H1 (cell line): ENCODE measurements at regions not wholly inside any gene's neighbourhood (a gene's known extent, or its start where the extent isn't known, plus 50 kb on each side); places are given as distances from the start of the nearest gene placed in this dataset.

Source experiments
- CTCF ChIA-PET: fragments of 300-600 bp; sonication (Branson Sonifier 250); formaldehyde crosslinking; loops from one replicate; lab custom pipeline; 2021; ENCODE audit not compliant: partially characterized antibody; lab: Charles Lee
- POLR2A ChIA-PET: fragments of 300-600 bp; sonication (Branson Sonifier 250); formaldehyde crosslinking; loops from one replicate; lab custom pipeline; 2021; ENCODE audit warnings: inconsistent platforms; ENCODE audit not compliant: partially characterized antibody; lab: Charles Lee
- DNase-seq, 2 experiments: peaks; one replicate each; pipeline versions ENCODE4 v3.0.0 to v3.0.0-alpha.2; 2010 to 2022; ENCODE audit warnings: low spot score in 2 of 2, low read depth in 1 of 2, mixed read lengths in 1 of 2
- FAIRE-seq: peaks from 2 replicates; lab custom pipeline; 2011; peaks lifted over from hg19 to GRCh38; lab: Jason Lieb, UNC
- H2AFZ ChIP-seq: 2 replicates; pipeline ENCODE4 v1.8.1; 2012; ENCODE audit warnings: low read length, inconsistent platforms
- H2AK5ac ChIP-seq: 2 replicates; pipeline ENCODE4 v1.6.1; 2013; ENCODE audit warnings: low read depth, low read length
- H2BK120ac ChIP-seq: replicated peaks from 2 replicates; pipeline ENCODE3; 2013; ENCODE audit warnings: low read depth, low read length, inconsistent platforms
- H2BK12ac ChIP-seq: 2 replicates; pipeline ENCODE4 v1.6.1; 2013; ENCODE audit warnings: low read depth, low read length
- H2BK15ac ChIP-seq: 2 replicates; pipeline ENCODE4 v1.6.1; 2013; ENCODE audit warnings: low read length
- H2BK20ac ChIP-seq: 2 replicates; pipeline ENCODE4 v1.6.1; 2013; ENCODE audit warnings: low read length
- H2BK5ac ChIP-seq: 2 replicates; pipeline ENCODE4 v1.6.1; 2013; ENCODE audit warnings: low read depth, low read length
- H3K14ac ChIP-seq: 2 replicates; pipeline ENCODE4 v1.6.1; 2013; ENCODE audit warnings: inconsistent platforms; ENCODE audit not compliant: insufficient read length
- H3K18ac ChIP-seq: 2 replicates; pipeline ENCODE4 v1.6.1; 2013; ENCODE audit warnings: low read length; ENCODE audit errors: extremely low read depth
- H3K23ac ChIP-seq: 2 replicates; pipeline ENCODE4 v1.6.1; 2013; ENCODE audit warnings: inconsistent platforms; ENCODE audit not compliant: insufficient read length
- H3K23me2 ChIP-seq: 2 replicates; pipeline ENCODE4 v1.6.1; 2013; ENCODE audit warnings: low read depth, low read length
- H3K27ac ChIP-seq: 2 replicates; pipeline ENCODE4 v1.6.1; 2011; ENCODE audit warnings: low read depth, low read length, inconsistent platforms
- H3K27me3 ChIP-seq, 4 experiments: replicated peaks in 1 of 4; 1 replicate in 1 of 4; 2 replicates in 3 of 4; pipeline versions ENCODE4 v1.6.1 to v1.8.1; 2011 to 2013; ENCODE audit warnings: low read length in 3 of 4, mild to moderate bottlenecking in 3 of 4, inconsistent platforms in 2 of 4, mixed read lengths in 2 of 4, moderate library complexity in 1 of 4; ENCODE audit not compliant: control insufficient read depth in 3 of 4, insufficient read depth in 3 of 4; ENCODE audit errors: extremely low read depth in 1 of 4
- H3K36me3 ChIP-seq, 4 experiments: 2 replicates each; pipeline versions ENCODE4 v1.6.1 to v1.8.1; 2011 to 2013; ENCODE audit warnings: mild to moderate bottlenecking in 4 of 4, low read length in 3 of 4, moderate library complexity in 2 of 4, control low read depth in 1 of 4, inconsistent platforms in 1 of 4; ENCODE audit not compliant: insufficient read depth in 4 of 4, control insufficient read depth in 2 of 4
- H3K4ac ChIP-seq: replicated peaks from 2 replicates; pipeline ENCODE3; 2013; ENCODE audit warnings: low read length, low read depth, mixed read lengths, inconsistent platforms; ENCODE audit not compliant: insufficient read length
- H3K4me1 ChIP-seq, 4 experiments: replicated peaks in 1 of 4; 1 replicate in 1 of 4; 2 replicates in 3 of 4; pipeline versions ENCODE4 v1.6.1 to v1.8.1; 2011 to 2013; ENCODE audit warnings: low read length in 3 of 4, inconsistent platforms in 2 of 4, mixed read lengths in 1 of 4; ENCODE audit not compliant: insufficient read depth in 4 of 4, control insufficient read depth in 3 of 4
- H3K4me2 ChIP-seq, 2 experiments: 2 replicates each; pipeline versions ENCODE4 v1.6.1 to v1.8.1; 2011 to 2013; ENCODE audit warnings: low read depth in 2 of 2, low read length in 2 of 2, control low read depth in 1 of 2, inconsistent platforms in 1 of 2, mild to moderate bottlenecking in 1 of 2; ENCODE audit not compliant: insufficient read depth in 1 of 2
- H3K4me3 ChIP-seq, 4 experiments: fragments of 200-600, 300-600 bp in 1 of 4; sonication (generic), shearing (Covaris generic), sonication (Bioruptor Twin) in 1 of 4; 2 replicates each; pipeline versions ENCODE4 v1.5.1 to v1.8.1; 2011 to 2016; ENCODE audit warnings: low read length in 4 of 4, low read depth in 3 of 4, control low read depth in 2 of 4, inconsistent platforms in 2 of 4, mild to moderate bottlenecking in 2 of 4, mixed read lengths in 1 of 4, moderate library complexity in 1 of 4; ENCODE audit not compliant: insufficient read depth in 2 of 4; ENCODE audit errors: extremely low read depth in 1 of 4
- H3K56ac ChIP-seq: replicated peaks from 2 replicates; pipeline ENCODE3; 2013; ENCODE audit warnings: low read depth, mild to moderate bottlenecking, mixed read lengths, low read length, inconsistent platforms; ENCODE audit not compliant: insufficient read length
- H3K79me1 ChIP-seq: 2 replicates; pipeline ENCODE4 v1.6.1; 2013; ENCODE audit warnings: low read depth, low read length, control low read depth
- H3K79me2 ChIP-seq, 2 experiments: 2 replicates each; pipeline versions ENCODE4 v1.6.1 to v1.8.1; 2012 to 2013; ENCODE audit warnings: low read length in 2 of 2, mild to moderate bottlenecking in 2 of 2, inconsistent platforms in 1 of 2; ENCODE audit not compliant: insufficient read depth in 2 of 2, control insufficient read depth in 1 of 2
- H3K9ac ChIP-seq, 4 experiments: replicated peaks in 1 of 4; 1 replicate in 1 of 4; 2 replicates in 3 of 4; pipeline versions ENCODE4 v1.6.1 to v1.8.1; 2011 to 2013; ENCODE audit warnings: low read depth in 3 of 4, low read length in 3 of 4, control low read depth in 2 of 4, mild to moderate bottlenecking in 2 of 4, moderate library complexity in 2 of 4, inconsistent platforms in 1 of 4; ENCODE audit errors: extremely low read depth in 1 of 4
- H3K9me3 ChIP-seq, 2 experiments: 2 replicates each; pipeline versions ENCODE4 v1.6.1 to v1.8.1; 2012 to 2013; ENCODE audit warnings: mild to moderate bottlenecking in 2 of 2, moderate library complexity in 2 of 2, control low read depth in 1 of 2, inconsistent platforms in 1 of 2, low read depth in 1 of 2, low read length in 1 of 2, mixed read lengths in 1 of 2; ENCODE audit not compliant: insufficient read depth in 2 of 2
- H4K20me1 ChIP-seq, 2 experiments: replicated peaks in 1 of 2; 2 replicates each; pipeline versions ENCODE3 to v1.8.1; 2011 to 2013; ENCODE audit warnings: inconsistent platforms in 2 of 2, low read length in 2 of 2, mild to moderate bottlenecking in 1 of 2; ENCODE audit not compliant: insufficient read depth in 2 of 2, control insufficient read depth in 1 of 2
- H4K5ac ChIP-seq: 2 replicates; pipeline ENCODE4 v1.6.1; 2013; ENCODE audit warnings: low read length, low read depth, mixed read lengths, inconsistent platforms; ENCODE audit not compliant: insufficient read length
- H4K8ac ChIP-seq: 2 replicates; pipeline ENCODE4 v1.8.0; 2013; ENCODE audit warnings: mild to moderate bottlenecking, moderate library complexity, low read length, inconsistent platforms; ENCODE audit not compliant: insufficient read depth; ENCODE audit errors: extremely low read depth
- H4K91ac ChIP-seq: replicated peaks from 2 replicates; pipeline ENCODE3; 2013; ENCODE audit warnings: low read length, mixed read lengths, inconsistent platforms; ENCODE audit not compliant: insufficient read length
- YY1 ChIP-seq: IDR thresholded peaks from 2 replicates; pipeline ENCODE4 v1.6.1; 2011; ENCODE audit warnings: low read depth, mild to moderate bottlenecking, low read length
- WGBS, 2 experiments: shearing (Covaris generic) in 1 of 2; methylation state at CpG; one replicate each; pipeline versions ENCODE4 v1.1.6 to v1.1.7; 2013 to 2015; ENCODE audit warnings: low lambda C conversion rate in 2 of 2, mixed read lengths in 2 of 2, inconsistent platforms in 1 of 2, low coverage in 1 of 2, missing lambda C conversion rate in 1 of 2; ENCODE audit not compliant: insufficient replicate concordance in 2 of 2, insufficient coverage in 1 of 2, insufficient read length in 1 of 2; ENCODE audit errors: extremely low coverage in 1 of 2, missing lambda C conversion rate in 1 of 2; 5-methylcytosine and 5-hydroxymethylcytosine counted together

- Histone ChIP-seq H2BK5ac (no peak overlapping the region), H4K8ac (no peak overlapping the region), H2BK120ac (no peak overlapping the region), H3K18ac (no peak overlapping the region), H4K5ac (no peak overlapping the region), H2BK12ac (no peak overlapping the region), H2AFZ (no peak overlapping the region), H3K23ac (no peak overlapping the region), H3K4me1 (no peaks in the 10 kb centered on the region; a peak in 1 of 7 replicates), H3K14ac (no peak overlapping the region), H3K9ac (no peak overlapping the region), H3K23me2 (no peaks in the 10 kb centered on the region), H3K36me3 (no peaks in the 10 kb centered on the region), H3K4me2 (no peak overlapping the region), H3K4me3 (no peak overlapping the region), H3K9me3 (peaks cover 0 to 3% of the 10 kb centered on the region in 2 experiments; a peak in 1 of 4 replicates), H4K20me1 (no peaks in the 10 kb centered on the region), H3K27me3 (no peaks in the 10 kb centered on the region), H3K79me1 (no peaks in the 10 kb centered on the region), H3K27ac (no peak overlapping the region), H4K91ac (no peak overlapping the region), H2BK15ac (no peak overlapping the region), H3K56ac (no peak overlapping the region), H2AK5ac (no peak overlapping the region), H3K79me2 (no peaks in the 10 kb centered on the region), H3K4ac (no peak overlapping the region), H2BK20ac (no peak overlapping the region)
- DNase-seq: no peak
- ChIA-PET CTCF (interaction anchor here (0.9 kb wide), 1 partner anchor 8 kb away, joined by 3 read pairs; no protein-coding TSS in a partner anchor), POLR2A (no interaction called here)
- no peak for FAIRE-seq
- WGBS, 2 experiments: 92% methylated on average over 14 of the region's 14 CpGs; no CpG with 5 or more reads in 1 of the 2 experiments
- TF ChIP-seq YY1: no peak
These were observed 231.1 kb upstream of the ADARB2 start for GRCh38 chr10:1968257-1969033.
